Fibroblast of gingiva (primary cell): ENCODE measurements at regions not wholly inside any gene's neighbourhood (a gene's known extent, or its start where the extent isn't known, plus 50 kb on each side); places are given as distances from the start of the nearest gene placed in this dataset.

Source experiments
- DNase-seq: peaks from one replicate; pipeline ENCODE4 v3.0.0-alpha.2; 2011; ENCODE audit warnings: low read depth

- DNase-seq: no peak
Measured at GRCh38 chr1:168867941-168868634, 139.1 kb upstream of the DPT start.

GRCh38 chr1:168871531-168871930 is 142.5 kb upstream of the DPT start:
- DNase-seq: no peak

GRCh38 chr1:168875831-168876230 is 146.8 kb upstream of the DPT start:
- DNase-seq: no peak

- no peak for DNase-seq
Measured at GRCh38 chr1:168876830-168877229, 147.8 kb upstream of the DPT start.

- DNase-seq: peak; percentile 13
Measured at GRCh38 chr1:168879896-168880734, 151.1 kb upstream of the DPT start.

- no peak for DNase-seq
Measured at GRCh38 chr1:168881656-168882260, 152.8 kb upstream of the DPT start.

GRCh38 chr1:168887381-168887780 is 158.4 kb upstream of the DPT start:
- DNase-seq: no peak

GRCh38 chr1:168888418-168888817 is 159.4 kb upstream of the DPT start:
- no peak for DNase-seq

GRCh38 chr1:168892931-168893330 is 163.9 kb upstream of the DPT start:
- no peak for DNase-seq

- peak; percentile 13 for DNase-seq
Measured at GRCh38 chr1:168893359-168893801, 164.4 kb upstream of the DPT start.

GRCh38 chr1:168894397-168894903 is 165.4 kb upstream of the DPT start:
- DNase-seq: no peak

- DNase-seq: no peak
Measured at GRCh38 chr1:168897249-168897648, 168.2 kb upstream of the DPT start.

- DNase-seq: no peak
Measured at GRCh38 chr1:168903237-168903830, 174.3 kb upstream of the DPT start.

- DNase-seq: no peak
Measured at GRCh38 chr1:168905633-168906032, 176.6 kb upstream of the DPT start.

- no peak for DNase-seq
Measured at GRCh38 chr1:168906367-168906766, 177.4 kb upstream of the DPT start.

- no peak for DNase-seq
Measured at GRCh38 chr1:168907053-168907452, 178.0 kb upstream of the DPT start.

GRCh38 chr1:168907786-168908348 is 178.9 kb upstream of the DPT start:
- DNase-seq: no peak

GRCh38 chr1:168910403-168910802 is 181.4 kb upstream of the DPT start:
- DNase-seq: no peak

GRCh38 chr1:168911370-168911769 is 182.4 kb upstream of the DPT start:
- DNase-seq: no peak

GRCh38 chr1:168913711-168914463 is 184.9 kb upstream of the DPT start:
- no peak for DNase-seq

GRCh38 chr1:168917309-168917708 is 188.3 kb upstream of the DPT start:
- no peak for DNase-seq
